IMR-90 (cell line): ENCODE measurements at regions not wholly inside any gene's neighbourhood (a gene's known extent, or its start where the extent isn't known, plus 50 kb on each side); places are given as distances from the start of the nearest gene placed in this dataset.

Experiments
- BHLHE40 ChIP-seq: fragments of 150-350 bp; IDR thresholded peaks from 2 replicates; pipeline ENCODE4 v1.6.1; 2016; ENCODE audit warnings: mild to moderate bottlenecking, low read depth, low read length
- CTCF ChIP-seq: conservative IDR thresholded peaks from 2 replicates; pipeline ENCODE4 v1.5.1; 2012; ENCODE audit warnings: mild to moderate bottlenecking, low read depth, low read length, improper control_type of control experiment
- MXI1 ChIP-seq: IDR thresholded peaks from 2 replicates; pipeline ENCODE4 v1.6.1; 2012; ENCODE audit warnings: low read depth, mild to moderate bottlenecking, low read length, moderate library complexity, borderline replicate concordance
- POLR2A ChIP-seq: IDR thresholded peaks from 2 replicates; pipeline ENCODE4 v1.6.1; 2012; ENCODE audit warnings: mild to moderate bottlenecking, low read depth, low read length
- RAD21 ChIP-seq: IDR thresholded peaks from 2 replicates; pipeline ENCODE4 v1.6.1; 2012; ENCODE audit warnings: low read length, improper control_type of control experiment
- RCOR1 ChIP-seq: IDR thresholded peaks from 2 replicates; pipeline ENCODE4 v1.6.1; 2012; ENCODE audit warnings: mild to moderate bottlenecking, low read length, improper control_type of control experiment; ENCODE audit not compliant: insufficient replicate concordance
- TF ChIP-seq, protein P1 (sequence below): fragments of 150-350 bp; IDR thresholded peaks from 2 replicates; pipeline ENCODE4 v1.6.1; 2017; ENCODE audit warnings: mild to moderate bottlenecking, antibody characterized with exemption, low read length, low read depth

DNA sequence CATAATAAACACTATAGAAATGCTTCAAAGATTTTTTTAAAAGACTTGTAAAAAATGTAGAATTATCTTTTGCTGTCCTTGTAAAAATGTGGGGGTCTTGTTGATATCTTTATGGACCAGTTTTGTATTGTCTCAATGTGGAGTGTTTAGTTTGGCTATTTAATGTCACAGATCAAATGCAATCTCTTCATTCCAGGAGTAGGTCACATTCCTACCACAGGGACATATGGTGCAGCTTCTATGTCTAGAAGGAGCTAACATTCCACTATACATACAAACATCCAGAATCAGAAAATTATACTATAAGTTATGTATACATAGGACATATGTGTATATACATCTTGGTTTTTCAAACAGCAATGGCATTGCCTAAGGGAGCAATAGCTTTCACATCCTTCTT lies 345.7 kb downstream of the BMP4 start:
- peak; percentile 30 for TF ChIP-seq CTCF
- TF ChIP-seq POLR2A, result no peak
- TF ChIP-seq MXI1, result no peak
- no peak for TF ChIP-seq RCOR1
- TF ChIP-seq BHLHE40, result no peak
- TF ChIP-seq, protein P1, sequence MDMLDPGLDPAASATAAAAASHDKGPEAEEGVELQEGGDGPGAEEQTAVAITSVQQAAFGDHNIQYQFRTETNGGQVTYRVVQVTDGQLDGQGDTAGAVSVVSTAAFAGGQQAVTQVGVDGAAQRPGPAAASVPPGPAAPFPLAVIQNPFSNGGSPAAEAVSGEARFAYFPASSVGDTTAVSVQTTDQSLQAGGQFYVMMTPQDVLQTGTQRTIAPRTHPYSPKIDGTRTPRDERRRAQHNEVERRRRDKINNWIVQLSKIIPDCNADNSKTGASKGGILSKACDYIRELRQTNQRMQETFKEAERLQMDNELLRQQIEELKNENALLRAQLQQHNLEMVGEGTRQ, result no peak
- no peak for TF ChIP-seq RAD21
